Stimulated activated CD4-positive, alpha-beta T cell treated with anti-CD3 and anti-CD28 coated beads, Interleukin-12 subunit alpha, Interleukin-12 subunit beta, amount 100 ng/mL, for 48 hours (primary cell): ENCODE measurements at regions not wholly inside any gene's neighbourhood (a gene's known extent, or its start where the extent isn't known, plus 50 kb on each side); places are given as distances from the start of the nearest gene placed in this dataset.

ENCODE experiments used
- DNase-seq, 3 donors: peaks; one replicate each; pipeline ENCODE4 v3.0.0-alpha.2; 2020; ENCODE audit warnings: low read depth in 2 of 3, low spot score in 1 of 3

- DNase-seq = no peak
Measured at GRCh38 chr16:85356157-85356556, 243.9 kb upstream of the CIBAR2 start.

GRCh38 chr16:85357323-85357722, 245.1 kb upstream of the CIBAR2 start:
- DNase-seq = no peak

GRCh38 chr16:85357924-85358505, 245.7 kb upstream of the CIBAR2 start:
- no peak for DNase-seq

GRCh38 chr16:85358704-85359146, 246.5 kb upstream of the CIBAR2 start:
- no peak for DNase-seq

- no peak for DNase-seq
Measured at GRCh38 chr16:85359147-85359822, 247.0 kb upstream of the CIBAR2 start.

GRCh38 chr16:85360323-85361277, 248.3 kb upstream of the CIBAR2 start:
- no peak for DNase-seq

- DNase-seq = no peak
Measured at GRCh38 chr16:85361441-85362118, 249.3 kb upstream of the CIBAR2 start.

GRCh38 chr16:85362443-85362842, 250.2 kb upstream of the CIBAR2 start:
- no peak for DNase-seq

- no peak for DNase-seq
Measured at GRCh38 chr16:85363427-85363826, 249.7 kb upstream of the GSE1 start.

- DNase-seq = no peak
Measured at GRCh38 chr16:85363881-85364280, 249.2 kb upstream of the GSE1 start.

GRCh38 chr16:85364323-85365040, 248.6 kb upstream of the GSE1 start:
- no peak for DNase-seq

- DNase-seq = no peak
Measured at GRCh38 chr16:85365120-85365519, 248.0 kb upstream of the GSE1 start.

GRCh38 chr16:85366031-85366763, 246.9 kb upstream of the GSE1 start:
- DNase-seq = no peak

GRCh38 chr16:85367485-85367884, 245.6 kb upstream of the GSE1 start:
- no peak for DNase-seq

- DNase-seq = no peak
Measured at GRCh38 chr16:85369060-85369459, 244.1 kb upstream of the GSE1 start.

- peak; percentile 9 to 60 (median 47) for DNase-seq
Measured at GRCh38 chr16:85369741-85370528, 243.2 kb upstream of the GSE1 start.

GRCh38 chr16:85370543-85370880, 242.6 kb upstream of the GSE1 start:
- no peak for DNase-seq

GRCh38 chr16:85370881-85371651, 242.1 kb upstream of the GSE1 start:
- no peak for DNase-seq

- DNase-seq = no peak
Measured at GRCh38 chr16:85371948-85372347, 241.2 kb upstream of the GSE1 start.
